ENCODE measurements at regions not wholly inside any gene's neighbourhood (a gene's known extent, or its start where the extent isn't known, plus 50 kb on each side); places are given as distances from the start of the nearest gene placed in this dataset.

- intact Hi-C loops (cut with micrococcal nuclease; ENCODE audit: unreplicated experiment), result no loop called here
- ChIA-PET CTCF (ENCODE audit: unreplicated experiment) (no interaction called here), POLR2A (interaction anchor here (1.2 kb wide), 1 partner anchor 25 kb away, joined by 4 read pairs; no protein-coding TSS in a partner anchor)
- TF ChIP-seq EZH2phosphoT487 (IDR thresholded peaks at IDR 0.05; ENCODE audit: borderline replicate concordance, low read depth, low read length) (no peak), CTCF (conservative IDR thresholded peaks at IDR 0.05; ENCODE audit: low read length) (no peak)
- no peaks in the 10 kb centered on the region for H3K36me3 ChIP-seq (ENCODE audit: insufficient read depth, low read length)
- no peak overlapping the region for H3K27ac ChIP-seq (ENCODE audit: low read depth, low read length, poor library complexity, severe bottlenecking)
- no peak overlapping the region for H2AFZ ChIP-seq (ENCODE audit: low read length)
- DNase-seq (ENCODE audit: low spot score), result no peak
- H4K20me1 ChIP-seq (ENCODE audit: insufficient read depth, low read length), result no peaks in the 10 kb centered on the region
- no peak overlapping the region for H3K4me2 ChIP-seq (ENCODE audit: low read length)
- H3K4me1 ChIP-seq (ENCODE audit: insufficient read depth, low read length, poor library complexity, severe bottlenecking), result no peaks in the 10 kb centered on the region
- no peaks in the 10 kb centered on the region for H3K9me2 ChIP-seq (ENCODE audit: insufficient read depth, low read length)
- H3K9me3 ChIP-seq (ENCODE audit: low read length), result no peaks in the 10 kb centered on the region
- H3K4me3 ChIP-seq (ENCODE audit: low read depth, low read length, poor library complexity, severe bottlenecking), result no peak overlapping the region
- BruUV-seq (replicated peaks), result no TSS peak
- H3K79me2 ChIP-seq (ENCODE audit: insufficient read depth, low read depth, low read length), result no peaks in the 10 kb centered on the region
These were observed 448.6 kb upstream of the OPRM1 start for GRCh38 chr6:153590411-153590810.

GRCh38 chr6:153588330-153588729 lies 450.7 kb upstream of the OPRM1 start:
- TF ChIP-seq EZH2phosphoT487 (IDR thresholded peaks at IDR 0.05; ENCODE audit: borderline replicate concordance, low read depth, low read length) (no peak), CTCF (conservative IDR thresholded peaks at IDR 0.05; ENCODE audit: low read length) (no peak)
- H3K4me3 ChIP-seq (ENCODE audit: low read depth, low read length, poor library complexity, severe bottlenecking), result no peak overlapping the region
- H3K4me2 ChIP-seq (ENCODE audit: low read length), result no peak overlapping the region
- H3K9me3 ChIP-seq (ENCODE audit: low read length), result no peaks in the 10 kb centered on the region
- no peak for DNase-seq (ENCODE audit: low spot score)
- BruUV-seq (replicated peaks), result no TSS peak
- POLR2A ChIA-PET, result no interaction called here
- no peaks in the 10 kb centered on the region for H4K20me1 ChIP-seq (ENCODE audit: insufficient read depth, low read length)
- no peak overlapping the region for H2AFZ ChIP-seq (ENCODE audit: low read length)
- no peaks in the 10 kb centered on the region for H3K4me1 ChIP-seq (ENCODE audit: insufficient read depth, low read length, poor library complexity, severe bottlenecking)
- H3K27ac ChIP-seq (ENCODE audit: low read depth, low read length, poor library complexity, severe bottlenecking), result no peak overlapping the region
- H3K36me3 ChIP-seq (ENCODE audit: insufficient read depth, low read length), result no peaks in the 10 kb centered on the region
- no peaks in the 10 kb centered on the region for H3K79me2 ChIP-seq (ENCODE audit: insufficient read depth, low read depth, low read length)
- intact Hi-C loops (cut with micrococcal nuclease; ENCODE audit: unreplicated experiment), result no loop called here
- H3K9me2 ChIP-seq (ENCODE audit: insufficient read depth, low read length), result no peaks in the 10 kb centered on the region
- CTCF ChIA-PET (ENCODE audit: unreplicated experiment), result no interaction called here

GRCh38 chr6:153583685-153584084 lies 452.6 kb upstream of the RGS17 start:
- no peak for TF ChIP-seq EZH2phosphoT487 (IDR thresholded peaks at IDR 0.05; ENCODE audit: borderline replicate concordance, low read depth, low read length)
- no peak overlapping the region for H2AFZ ChIP-seq (ENCODE audit: low read length)
- no peaks in the 10 kb centered on the region for H3K79me2 ChIP-seq (ENCODE audit: insufficient read depth, low read depth, low read length)
- H4K20me1 ChIP-seq (ENCODE audit: insufficient read depth, low read length), result no peaks in the 10 kb centered on the region
- no peaks in the 10 kb centered on the region for H3K9me3 ChIP-seq (ENCODE audit: low read length)
- ChIA-PET POLR2A (no interaction called here), CTCF (ENCODE audit: unreplicated experiment) (no interaction called here)
- H3K4me1 ChIP-seq (ENCODE audit: insufficient read depth, low read length, poor library complexity, severe bottlenecking), result no peaks in the 10 kb centered on the region
- no peak for DNase-seq (ENCODE audit: low spot score)
- no peaks in the 10 kb centered on the region for H3K9me2 ChIP-seq (ENCODE audit: insufficient read depth, low read length)
- no peak overlapping the region for H3K27ac ChIP-seq (ENCODE audit: low read depth, low read length, poor library complexity, severe bottlenecking)
- no peak overlapping the region for H3K4me3 ChIP-seq (ENCODE audit: low read depth, low read length, poor library complexity, severe bottlenecking)
- intact Hi-C loops (cut with micrococcal nuclease; ENCODE audit: unreplicated experiment), result no loop called here
- H3K36me3 ChIP-seq (ENCODE audit: insufficient read depth, low read length), result no peaks in the 10 kb centered on the region
- no peak overlapping the region for H3K4me2 ChIP-seq (ENCODE audit: low read length)
- BruUV-seq (replicated peaks), result no TSS peak
